PC-9 (cell line): ENCODE measurements at regions not wholly inside any gene's neighbourhood (a gene's known extent, or its start where the extent isn't known, plus 50 kb on each side); places are given as distances from the start of the nearest gene placed in this dataset.

Experiments used
- EZH2 ChIP-seq: fragments of 200-600 bp; sonication (generic); IDR thresholded peaks from 2 replicates; pipeline ENCODE4 v1.8.0; 2017; ENCODE audit warnings: antibody characterized with exemption, low read depth
- TF ChIP-seq, protein P1 (sequence below): fragments of 200-600 bp; sonication (generic); conservative IDR thresholded peaks from 2 replicates; pipeline ENCODE4 v1.6.1; 2017; ENCODE audit warnings: mixed run types, antibody characterized with exemption, mild to moderate bottlenecking, moderate library complexity

GRCh38 chr11:115939731-115940421, 435.7 kb upstream of the CADM1 start:
- TF ChIP-seq, protein P1, sequence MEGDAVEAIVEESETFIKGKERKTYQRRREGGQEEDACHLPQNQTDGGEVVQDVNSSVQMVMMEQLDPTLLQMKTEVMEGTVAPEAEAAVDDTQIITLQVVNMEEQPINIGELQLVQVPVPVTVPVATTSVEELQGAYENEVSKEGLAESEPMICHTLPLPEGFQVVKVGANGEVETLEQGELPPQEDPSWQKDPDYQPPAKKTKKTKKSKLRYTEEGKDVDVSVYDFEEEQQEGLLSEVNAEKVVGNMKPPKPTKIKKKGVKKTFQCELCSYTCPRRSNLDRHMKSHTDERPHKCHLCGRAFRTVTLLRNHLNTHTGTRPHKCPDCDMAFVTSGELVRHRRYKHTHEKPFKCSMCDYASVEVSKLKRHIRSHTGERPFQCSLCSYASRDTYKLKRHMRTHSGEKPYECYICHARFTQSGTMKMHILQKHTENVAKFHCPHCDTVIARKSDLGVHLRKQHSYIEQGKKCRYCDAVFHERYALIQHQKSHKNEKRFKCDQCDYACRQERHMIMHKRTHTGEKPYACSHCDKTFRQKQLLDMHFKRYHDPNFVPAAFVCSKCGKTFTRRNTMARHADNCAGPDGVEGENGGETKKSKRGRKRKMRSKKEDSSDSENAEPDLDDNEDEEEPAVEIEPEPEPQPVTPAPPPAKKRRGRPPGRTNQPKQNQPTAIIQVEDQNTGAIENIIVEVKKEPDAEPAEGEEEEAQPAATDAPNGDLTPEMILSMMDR: no peak
- no peak for TF ChIP-seq EZH2
